ENCODE measurements at regions not wholly inside any gene's neighbourhood (a gene's known extent, or its start where the extent isn't known, plus 50 kb on each side); places are given as distances from the start of the nearest gene placed in this dataset.

DNA sequence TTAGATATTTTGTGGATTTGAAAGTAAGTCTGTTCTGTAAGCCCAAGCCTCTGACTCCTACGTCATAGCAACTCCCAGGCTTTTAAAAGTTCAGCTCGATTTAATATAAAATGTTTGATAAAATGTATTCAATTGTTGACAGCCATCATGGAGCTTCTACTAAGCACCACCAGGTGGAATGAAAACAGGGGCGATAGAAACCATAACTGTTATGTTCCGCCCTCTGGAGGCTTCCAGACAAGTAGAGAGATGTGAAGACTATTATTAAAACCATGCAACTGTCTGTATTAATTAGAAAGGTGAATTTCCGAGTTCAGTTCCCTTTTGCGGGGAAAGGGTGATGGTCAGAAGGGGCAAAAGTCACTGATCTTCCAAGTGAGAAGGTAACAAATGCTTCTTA is 292.2 kb downstream of the NR2F2 start:
- DNase-seq (ENCODE audit: extremely low spot score, unreplicated experiment): no peak
- no peaks in the 10 kb centered on the region for H3K36me3 Mint-ChIP-seq (ENCODE audit: unreplicated experiment)
- H3K27me3 Mint-ChIP-seq (ENCODE audit: unreplicated experiment): peaks cover 24% of the 10 kb centered on the region

DNA sequence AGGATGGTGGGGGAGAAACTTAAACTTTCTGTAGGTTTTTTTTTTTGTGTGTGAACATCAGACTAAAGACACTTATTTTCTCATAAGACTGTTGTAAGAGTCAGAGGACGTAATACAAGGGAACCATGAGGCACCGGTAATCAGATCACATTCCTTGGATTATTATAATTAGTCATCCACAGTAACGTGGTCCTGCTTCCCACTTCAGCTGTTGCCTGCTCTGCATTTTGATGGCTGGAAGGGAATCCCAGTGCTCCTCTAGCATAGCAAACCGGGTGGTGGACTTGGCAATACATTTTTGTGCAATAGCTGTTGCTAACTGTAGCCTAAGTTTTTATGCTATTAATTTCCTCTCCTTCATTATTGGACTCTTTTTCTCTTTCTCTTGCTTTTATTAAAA is 294.8 kb downstream of the NR2F2 start:
- no peaks in the 10 kb centered on the region for H3K9me3 Mint-ChIP-seq (ENCODE audit: unreplicated experiment)
- DNase-seq (ENCODE audit: extremely low spot score, unreplicated experiment): no peak
- H3K4me1 Mint-ChIP-seq (ENCODE audit: unreplicated experiment): peaks cover 4% of the 10 kb centered on the region
- no peaks in the 10 kb centered on the region for H3K36me3 Mint-ChIP-seq (ENCODE audit: unreplicated experiment)
- TF ChIP-seq, protein P1, sequence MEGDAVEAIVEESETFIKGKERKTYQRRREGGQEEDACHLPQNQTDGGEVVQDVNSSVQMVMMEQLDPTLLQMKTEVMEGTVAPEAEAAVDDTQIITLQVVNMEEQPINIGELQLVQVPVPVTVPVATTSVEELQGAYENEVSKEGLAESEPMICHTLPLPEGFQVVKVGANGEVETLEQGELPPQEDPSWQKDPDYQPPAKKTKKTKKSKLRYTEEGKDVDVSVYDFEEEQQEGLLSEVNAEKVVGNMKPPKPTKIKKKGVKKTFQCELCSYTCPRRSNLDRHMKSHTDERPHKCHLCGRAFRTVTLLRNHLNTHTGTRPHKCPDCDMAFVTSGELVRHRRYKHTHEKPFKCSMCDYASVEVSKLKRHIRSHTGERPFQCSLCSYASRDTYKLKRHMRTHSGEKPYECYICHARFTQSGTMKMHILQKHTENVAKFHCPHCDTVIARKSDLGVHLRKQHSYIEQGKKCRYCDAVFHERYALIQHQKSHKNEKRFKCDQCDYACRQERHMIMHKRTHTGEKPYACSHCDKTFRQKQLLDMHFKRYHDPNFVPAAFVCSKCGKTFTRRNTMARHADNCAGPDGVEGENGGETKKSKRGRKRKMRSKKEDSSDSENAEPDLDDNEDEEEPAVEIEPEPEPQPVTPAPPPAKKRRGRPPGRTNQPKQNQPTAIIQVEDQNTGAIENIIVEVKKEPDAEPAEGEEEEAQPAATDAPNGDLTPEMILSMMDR (IDR thresholded peaks at IDR 0.05): no peak
- H3K27me3 Mint-ChIP-seq (ENCODE audit: unreplicated experiment): peaks cover 11% of the 10 kb centered on the region
- no peak overlapping the region for H3K4me3 Mint-ChIP-seq (ENCODE audit: unreplicated experiment)
- no peak overlapping the region for H3K27ac Mint-ChIP-seq (ENCODE audit: unreplicated experiment)

More for the DNA sequence above, 292.2 kb downstream of the NR2F2 start:
- H3K4me1 Mint-ChIP-seq (ENCODE audit: unreplicated experiment): no peaks in the 10 kb centered on the region
- TF ChIP-seq, protein P1 (IDR thresholded peaks at IDR 0.05): no peak
- H3K27ac Mint-ChIP-seq (ENCODE audit: unreplicated experiment): no peak overlapping the region
- H3K4me3 Mint-ChIP-seq (ENCODE audit: unreplicated experiment): no peak overlapping the region
- no peaks in the 10 kb centered on the region for H3K9me3 Mint-ChIP-seq (ENCODE audit: unreplicated experiment)

DNA sequence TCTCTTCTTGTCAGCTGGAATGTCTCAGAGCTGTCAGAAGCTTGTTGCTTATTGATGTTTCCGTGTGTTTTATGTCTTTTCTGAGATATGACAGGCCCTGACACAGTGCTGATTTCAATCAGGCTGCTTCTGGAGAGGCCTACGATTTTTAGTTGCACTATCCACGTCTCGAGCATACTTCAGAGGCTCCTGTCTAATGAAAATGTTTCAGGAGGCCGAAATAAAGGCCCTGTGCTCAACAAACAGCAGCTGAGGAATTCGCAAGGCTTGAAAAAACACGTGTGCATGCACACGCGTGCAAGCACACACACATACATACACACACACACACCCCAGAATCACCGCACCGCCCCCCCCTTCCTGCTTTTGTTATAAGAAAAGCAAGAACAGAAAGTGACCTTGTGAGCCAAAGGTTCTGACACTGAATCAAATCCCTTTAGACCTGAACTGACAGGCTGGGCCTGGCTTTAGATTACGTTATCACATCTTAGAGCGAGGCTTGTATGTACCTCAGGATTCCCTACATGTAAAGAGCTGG is 296.6 kb downstream of the NR2F2 start:
- peaks cover 4% of the 10 kb centered on the region for H3K4me1 Mint-ChIP-seq (ENCODE audit: unreplicated experiment)
- H3K36me3 Mint-ChIP-seq (ENCODE audit: unreplicated experiment): no peaks in the 10 kb centered on the region
- no peak overlapping the region for H3K4me3 Mint-ChIP-seq (ENCODE audit: unreplicated experiment)
- no peak overlapping the region for H3K27ac Mint-ChIP-seq (ENCODE audit: unreplicated experiment)
- no peaks in the 10 kb centered on the region for H3K9me3 Mint-ChIP-seq (ENCODE audit: unreplicated experiment)
- no peak for DNase-seq (ENCODE audit: extremely low spot score, unreplicated experiment)
- H3K27me3 Mint-ChIP-seq (ENCODE audit: unreplicated experiment): peaks cover 6% of the 10 kb centered on the region
- TF ChIP-seq, protein P1 (IDR thresholded peaks at IDR 0.05): no peak

DNA sequence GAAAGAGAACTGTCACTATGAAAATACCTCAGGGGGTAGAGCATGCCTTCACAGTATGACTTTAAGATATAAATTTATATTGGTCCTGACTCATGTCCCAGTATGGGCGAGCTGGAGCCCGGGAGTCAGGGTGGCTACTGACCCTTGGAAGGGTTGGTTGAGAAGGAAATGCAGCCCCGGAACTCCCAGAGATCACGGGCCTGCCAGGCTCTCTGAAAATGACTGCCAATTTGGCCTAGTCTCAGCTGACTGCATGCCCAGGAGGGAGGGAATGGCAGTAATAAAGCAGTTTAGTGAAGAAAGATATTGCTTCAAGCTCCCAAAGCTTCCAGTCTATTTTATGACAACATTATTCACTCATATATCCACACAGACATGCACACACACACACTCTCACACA is 299.0 kb downstream of the NR2F2 start:
- TF ChIP-seq, protein P1 (IDR thresholded peaks at IDR 0.05): no peak
- Mint-ChIP-seq H3K9me3 (ENCODE audit: unreplicated experiment) (no peaks in the 10 kb centered on the region), H3K36me3 (ENCODE audit: unreplicated experiment) (no peaks in the 10 kb centered on the region), H3K4me1 (ENCODE audit: unreplicated experiment) (peaks cover 4% of the 10 kb centered on the region), H3K27me3 (ENCODE audit: unreplicated experiment) (no peaks in the 10 kb centered on the region), H3K4me3 (ENCODE audit: unreplicated experiment) (no peak overlapping the region), H3K27ac (ENCODE audit: unreplicated experiment) (no peak overlapping the region)
- no peak for DNase-seq (ENCODE audit: extremely low spot score, unreplicated experiment)

GRCh38 chr15:96638793-96639192 is 308.3 kb downstream of the NR2F2 start:
- no peaks in the 10 kb centered on the region for H3K36me3 Mint-ChIP-seq (ENCODE audit: unreplicated experiment)
- H3K27ac Mint-ChIP-seq (ENCODE audit: unreplicated experiment): no peak overlapping the region
- no peak overlapping the region for H3K4me3 Mint-ChIP-seq (ENCODE audit: unreplicated experiment)
- H3K4me1 Mint-ChIP-seq (ENCODE audit: unreplicated experiment): no peaks in the 10 kb centered on the region
- peaks cover 4% of the 10 kb centered on the region for H3K9me3 Mint-ChIP-seq (ENCODE audit: unreplicated experiment)
- H3K27me3 Mint-ChIP-seq (ENCODE audit: unreplicated experiment): peaks cover 2% of the 10 kb centered on the region
- no peak for DNase-seq (ENCODE audit: extremely low spot score, unreplicated experiment)
- TF ChIP-seq, protein P1 (IDR thresholded peaks at IDR 0.05): no peak

Data from osteocyte (in vitro differentiated cells).